Stimulated activated CD8-positive, alpha-beta memory T cell treated with anti-CD3 and anti-CD28 coated beads, Interleukin-15, amount 100 ng/mL, for 1 hour (primary cell): ENCODE measurements at regions not wholly inside any gene's neighbourhood (a gene's known extent, or its start where the extent isn't known, plus 50 kb on each side); places are given as distances from the start of the nearest gene placed in this dataset.

Experiments
- DNase-seq: peaks from one replicate; pipeline ENCODE4 v3.0.0-alpha.2; 2020; ENCODE audit warnings: low read depth

GRCh38 chr11:79953629-79954028 is 512.8 kb upstream of the TENM4 start:
- no peak for DNase-seq

- no peak for DNase-seq
Observed at GRCh38 chr11:79950741-79951140, 509.9 kb upstream of the TENM4 start.

GRCh38 chr11:79950172-79950571 is 509.3 kb upstream of the TENM4 start:
- DNase-seq = no peak

GRCh38 chr11:79949574-79949973 is 508.7 kb upstream of the TENM4 start:
- DNase-seq = no peak

- no peak for DNase-seq
Observed at GRCh38 chr11:79942646-79943045, 501.8 kb upstream of the TENM4 start.

GRCh38 chr11:79942090-79942489 is 501.3 kb upstream of the TENM4 start:
- no peak for DNase-seq

GRCh38 chr11:79940974-79941735 is 500.3 kb upstream of the TENM4 start:
- DNase-seq = no peak

GRCh38 chr11:79940165-79940564 is 499.3 kb upstream of the TENM4 start:
- DNase-seq = no peak

GRCh38 chr11:79939111-79939510 is 498.3 kb upstream of the TENM4 start:
- no peak for DNase-seq

GRCh38 chr11:79937676-79938334 is 497.0 kb upstream of the TENM4 start:
- DNase-seq = no peak

- no peak for DNase-seq
Observed at GRCh38 chr11:79932612-79933011, 491.8 kb upstream of the TENM4 start.

GRCh38 chr11:79931692-79932091 is 490.9 kb upstream of the TENM4 start:
- no peak for DNase-seq

- DNase-seq = no peak
Observed at GRCh38 chr11:79926707-79927106, 485.9 kb upstream of the TENM4 start.

GRCh38 chr11:79925570-79925969 is 484.7 kb upstream of the TENM4 start:
- DNase-seq = no peak

GRCh38 chr11:79922641-79923040 is 481.8 kb upstream of the TENM4 start:
- DNase-seq = no peak

- DNase-seq = no peak
Observed at GRCh38 chr11:79920480-79920879, 479.6 kb upstream of the TENM4 start.

GRCh38 chr11:79919350-79919749 is 478.5 kb upstream of the TENM4 start:
- no peak for DNase-seq

GRCh38 chr11:79918846-79919245 is 478.0 kb upstream of the TENM4 start:
- no peak for DNase-seq

- no peak for DNase-seq
Observed at GRCh38 chr11:79906164-79906563, 465.3 kb upstream of the TENM4 start.

GRCh38 chr11:79902493-79902892 is 461.7 kb upstream of the TENM4 start:
- no peak for DNase-seq

GRCh38 chr11:79897896-79898295 is 457.1 kb upstream of the TENM4 start:
- DNase-seq = no peak

- DNase-seq = no peak
Observed at GRCh38 chr11:79896258-79896657, 455.4 kb upstream of the TENM4 start.

GRCh38 chr11:79894111-79894510 is 453.3 kb upstream of the TENM4 start:
- no peak for DNase-seq

- no peak for DNase-seq
Observed at GRCh38 chr11:79890272-79890671, 449.4 kb upstream of the TENM4 start.
